ENCODE measurements at regions not wholly inside any gene's neighbourhood (a gene's known extent, or its start where the extent isn't known, plus 50 kb on each side); places are given as distances from the start of the nearest gene placed in this dataset.

DNA sequence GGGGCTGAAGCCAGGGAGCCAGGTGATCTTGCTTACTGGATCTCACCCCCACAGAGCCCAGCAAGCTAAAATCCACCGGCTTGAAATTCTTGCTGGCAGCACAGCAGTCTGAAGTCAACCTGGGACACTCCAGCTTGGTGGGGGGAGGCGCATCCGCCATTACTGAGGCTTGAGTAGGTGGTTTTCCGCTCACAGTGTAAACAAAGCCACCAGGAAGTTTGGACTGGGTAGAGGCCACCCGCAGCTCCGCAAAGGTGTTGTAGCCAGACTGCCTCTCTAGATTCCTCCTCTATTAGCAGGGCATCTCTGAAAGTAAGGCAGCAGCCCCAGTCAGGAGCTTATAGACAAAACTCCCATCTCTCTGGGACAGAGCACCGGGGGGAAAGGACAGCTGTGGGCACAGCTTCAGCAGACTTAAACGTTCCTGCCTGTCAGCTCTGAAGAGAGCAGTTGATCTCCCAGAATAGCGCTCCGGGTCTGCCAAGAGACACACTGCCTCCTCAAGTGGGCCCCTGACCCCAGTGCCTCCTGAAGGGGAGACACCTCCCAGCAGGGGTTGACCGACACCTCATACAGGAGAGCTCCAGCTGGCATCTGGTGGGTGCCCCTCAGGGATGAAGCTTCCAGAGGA lies 206.3 kb upstream of the KHDRBS2 start:
- TF ChIP-seq CTCF (IDR thresholded peaks at IDR 0.05) (no peak), POLR2A (IDR thresholded peaks at IDR 0.05) (no peak)
